Stomach (tissue), 4 donors: ENCODE measurements at regions not wholly inside any gene's neighbourhood (a gene's known extent, or its start where the extent isn't known, plus 50 kb on each side); places are given as distances from the start of the nearest gene placed in this dataset.

ENCODE experiments used
- CTCF ChIP-seq, 7 experiments: fragments of 450-650 bp in 4 of 7; fragments of 200-600 bp in 3 of 7; sonication (generic) in 3 of 7; IDR thresholded peaks; one replicate each; pipeline ENCODE4 v1.5.1; 2016 to 2019; ENCODE audit warnings: antibody characterized with exemption in 7 of 7, control low read depth in 2 of 7, mild to moderate bottlenecking in 1 of 7
- POLR2A ChIP-seq, 4 donors: fragments of 450-650 bp; IDR thresholded peaks; one replicate each; pipeline ENCODE4 v1.6.1; 2016; ENCODE audit warnings: antibody characterized with exemption in 4 of 4, control low read depth in 2 of 4, mild to moderate bottlenecking in 1 of 4, moderate library complexity in 1 of 4
- POLR2AphosphoS5 ChIP-seq, 3 donors: sonication (generic); formaldehyde crosslinking; IDR thresholded peaks; one replicate each; pipeline ENCODE4 v1.6.1; 2016; ENCODE audit warnings: antibody characterized with exemption in 3 of 3

GRCh38 chr3:107441617-107442016, 64.4 kb downstream of the CCDC54 start:
- no peak for TF ChIP-seq POLR2A (IDR thresholded peaks at IDR 0.05)
- TF ChIP-seq CTCF (IDR thresholded peaks at IDR 0.05), result no peak
- no peak for TF ChIP-seq POLR2AphosphoS5 (IDR thresholded peaks at IDR 0.05)
